GM12878 (cell line): ENCODE measurements at regions not wholly inside any gene's neighbourhood (a gene's known extent, or its start where the extent isn't known, plus 50 kb on each side); places are given as distances from the start of the nearest gene placed in this dataset.

Experiments
- GABPA ChIP-seq: IDR thresholded peaks from 2 replicates; pipeline ENCODE4 v1.6.1; 2014; ENCODE audit warnings: antibody characterized with exemption, low read depth, mild to moderate bottlenecking, inconsistent platforms
- POLR2AphosphoS5 ChIP-seq: IDR thresholded peaks from 2 replicates; pipeline ENCODE4 v1.6.1; 2011; ENCODE audit warnings: mild to moderate bottlenecking, low read length, inconsistent platforms
- TF ChIP-seq, protein P1 (sequence below): fragments of 450-650 bp; formaldehyde crosslinking; IDR thresholded peaks from 2 replicates; pipeline ENCODE4 v1.4.0; 2022; ENCODE audit warnings: mild to moderate bottlenecking, moderate library complexity
- TF ChIP-seq, protein P2 (sequence below): fragments of 450-650 bp; conservative IDR thresholded peaks from 2 replicates; pipeline ENCODE4 v1.6.1; 2017; ENCODE audit warnings: mild to moderate bottlenecking, moderate library complexity
- TF ChIP-seq, protein P3 (sequence below): fragments of 450-650 bp; IDR thresholded peaks from 2 replicates; pipeline ENCODE4 v1.6.1; 2016; ENCODE audit warnings: mild to moderate bottlenecking
- TF ChIP-seq, protein P4 (sequence below): fragments of 450-650 bp; formaldehyde crosslinking; IDR thresholded peaks from 2 replicates; pipeline ENCODE4 v1.4.0; 2020; ENCODE audit warnings: mild to moderate bottlenecking, moderate library complexity

DNA sequence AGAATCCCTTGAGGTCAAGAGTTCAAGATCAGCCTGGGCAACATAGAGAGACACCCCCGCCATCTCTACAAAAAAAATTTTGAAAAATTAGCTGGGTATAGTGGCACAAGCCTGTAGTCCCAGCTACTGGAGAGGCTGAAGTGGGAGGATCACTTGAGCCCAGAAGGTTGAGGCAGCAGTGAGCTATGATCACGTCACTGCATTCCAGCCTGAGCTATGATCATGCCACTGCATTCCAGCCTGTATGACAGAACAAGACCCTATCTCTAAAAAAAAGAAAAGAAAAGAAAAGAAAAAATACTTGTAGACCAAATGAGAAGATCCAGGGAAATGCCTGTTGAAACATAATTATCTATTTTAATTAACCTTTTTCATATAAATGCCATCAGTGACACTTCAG is 93.8 kb upstream of the MDM1 start (continued):
- TF ChIP-seq, protein P1, sequence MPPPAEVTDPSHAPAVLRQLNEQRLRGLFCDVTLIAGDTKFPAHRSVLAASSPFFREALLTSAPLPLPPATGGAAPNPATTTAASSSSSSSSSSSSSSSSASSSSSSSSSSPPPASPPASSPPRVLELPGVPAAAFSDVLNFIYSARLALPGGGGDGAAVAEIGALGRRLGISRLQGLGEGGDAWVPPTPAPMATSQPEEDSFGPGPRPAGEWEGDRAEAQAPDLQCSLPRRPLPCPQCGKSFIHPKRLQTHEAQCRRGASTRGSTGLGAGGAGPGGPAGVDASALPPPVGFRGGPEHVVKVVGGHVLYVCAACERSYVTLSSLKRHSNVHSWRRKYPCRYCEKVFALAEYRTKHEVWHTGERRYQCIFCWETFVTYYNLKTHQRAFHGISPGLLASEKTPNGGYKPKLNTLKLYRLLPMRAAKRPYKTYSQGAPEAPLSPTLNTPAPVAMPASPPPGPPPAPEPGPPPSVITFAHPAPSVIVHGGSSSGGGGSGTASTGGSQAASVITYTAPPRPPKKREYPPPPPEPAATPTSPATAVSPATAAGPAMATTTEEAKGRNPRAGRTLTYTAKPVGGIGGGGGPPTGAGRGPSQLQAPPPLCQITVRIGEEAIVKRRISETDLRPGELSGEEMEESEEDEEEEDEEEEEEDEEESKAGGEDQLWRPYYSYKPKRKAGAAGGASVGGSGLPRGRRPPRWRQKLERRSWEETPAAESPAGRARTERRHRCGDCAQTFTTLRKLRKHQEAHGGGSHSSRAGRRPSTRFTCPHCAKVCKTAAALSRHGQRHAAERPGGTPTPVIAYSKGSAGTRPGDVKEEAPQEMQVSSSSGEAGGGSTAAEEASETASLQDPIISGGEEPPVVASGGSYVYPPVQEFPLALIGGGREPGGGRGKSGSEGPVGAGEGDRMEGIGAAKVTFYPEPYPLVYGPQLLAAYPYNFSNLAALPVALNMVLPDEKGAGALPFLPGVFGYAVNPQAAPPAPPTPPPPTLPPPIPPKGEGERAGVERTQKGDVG (CRISPR knock-in tag), result no peak
- TF ChIP-seq POLR2AphosphoS5 (no peak), GABPA (no peak)
- TF ChIP-seq, protein P2, sequence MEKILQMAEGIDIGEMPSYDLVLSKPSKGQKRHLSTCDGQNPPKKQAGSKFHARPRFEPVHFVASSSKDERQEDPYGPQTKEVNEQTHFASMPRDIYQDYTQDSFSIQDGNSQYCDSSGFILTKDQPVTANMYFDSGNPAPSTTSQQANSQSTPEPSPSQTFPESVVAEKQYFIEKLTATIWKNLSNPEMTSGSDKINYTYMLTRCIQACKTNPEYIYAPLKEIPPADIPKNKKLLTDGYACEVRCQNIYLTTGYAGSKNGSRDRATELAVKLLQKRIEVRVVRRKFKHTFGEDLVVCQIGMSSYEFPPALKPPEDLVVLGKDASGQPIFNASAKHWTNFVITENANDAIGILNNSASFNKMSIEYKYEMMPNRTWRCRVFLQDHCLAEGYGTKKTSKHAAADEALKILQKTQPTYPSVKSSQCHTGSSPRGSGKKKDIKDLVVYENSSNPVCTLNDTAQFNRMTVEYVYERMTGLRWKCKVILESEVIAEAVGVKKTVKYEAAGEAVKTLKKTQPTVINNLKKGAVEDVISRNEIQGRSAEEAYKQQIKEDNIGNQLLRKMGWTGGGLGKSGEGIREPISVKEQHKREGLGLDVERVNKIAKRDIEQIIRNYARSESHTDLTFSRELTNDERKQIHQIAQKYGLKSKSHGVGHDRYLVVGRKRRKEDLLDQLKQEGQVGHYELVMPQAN, result no peak
- TF ChIP-seq, protein P3, sequence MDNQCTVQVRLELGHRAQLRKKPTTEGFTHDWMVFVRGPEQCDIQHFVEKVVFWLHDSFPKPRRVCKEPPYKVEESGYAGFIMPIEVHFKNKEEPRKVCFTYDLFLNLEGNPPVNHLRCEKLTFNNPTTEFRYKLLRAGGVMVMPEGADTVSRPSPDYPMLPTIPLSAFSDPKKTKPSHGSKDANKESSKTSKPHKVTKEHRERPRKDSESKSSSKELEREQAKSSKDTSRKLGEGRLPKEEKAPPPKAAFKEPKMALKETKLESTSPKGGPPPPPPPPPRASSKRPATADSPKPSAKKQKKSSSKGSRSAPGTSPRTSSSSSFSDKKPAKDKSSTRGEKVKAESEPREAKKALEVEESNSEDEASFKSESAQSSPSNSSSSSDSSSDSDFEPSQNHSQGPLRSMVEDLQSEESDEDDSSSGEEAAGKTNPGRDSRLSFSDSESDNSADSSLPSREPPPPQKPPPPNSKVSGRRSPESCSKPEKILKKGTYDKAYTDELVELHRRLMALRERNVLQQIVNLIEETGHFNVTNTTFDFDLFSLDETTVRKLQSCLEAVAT, result no peak
- TF ChIP-seq, protein P4, sequence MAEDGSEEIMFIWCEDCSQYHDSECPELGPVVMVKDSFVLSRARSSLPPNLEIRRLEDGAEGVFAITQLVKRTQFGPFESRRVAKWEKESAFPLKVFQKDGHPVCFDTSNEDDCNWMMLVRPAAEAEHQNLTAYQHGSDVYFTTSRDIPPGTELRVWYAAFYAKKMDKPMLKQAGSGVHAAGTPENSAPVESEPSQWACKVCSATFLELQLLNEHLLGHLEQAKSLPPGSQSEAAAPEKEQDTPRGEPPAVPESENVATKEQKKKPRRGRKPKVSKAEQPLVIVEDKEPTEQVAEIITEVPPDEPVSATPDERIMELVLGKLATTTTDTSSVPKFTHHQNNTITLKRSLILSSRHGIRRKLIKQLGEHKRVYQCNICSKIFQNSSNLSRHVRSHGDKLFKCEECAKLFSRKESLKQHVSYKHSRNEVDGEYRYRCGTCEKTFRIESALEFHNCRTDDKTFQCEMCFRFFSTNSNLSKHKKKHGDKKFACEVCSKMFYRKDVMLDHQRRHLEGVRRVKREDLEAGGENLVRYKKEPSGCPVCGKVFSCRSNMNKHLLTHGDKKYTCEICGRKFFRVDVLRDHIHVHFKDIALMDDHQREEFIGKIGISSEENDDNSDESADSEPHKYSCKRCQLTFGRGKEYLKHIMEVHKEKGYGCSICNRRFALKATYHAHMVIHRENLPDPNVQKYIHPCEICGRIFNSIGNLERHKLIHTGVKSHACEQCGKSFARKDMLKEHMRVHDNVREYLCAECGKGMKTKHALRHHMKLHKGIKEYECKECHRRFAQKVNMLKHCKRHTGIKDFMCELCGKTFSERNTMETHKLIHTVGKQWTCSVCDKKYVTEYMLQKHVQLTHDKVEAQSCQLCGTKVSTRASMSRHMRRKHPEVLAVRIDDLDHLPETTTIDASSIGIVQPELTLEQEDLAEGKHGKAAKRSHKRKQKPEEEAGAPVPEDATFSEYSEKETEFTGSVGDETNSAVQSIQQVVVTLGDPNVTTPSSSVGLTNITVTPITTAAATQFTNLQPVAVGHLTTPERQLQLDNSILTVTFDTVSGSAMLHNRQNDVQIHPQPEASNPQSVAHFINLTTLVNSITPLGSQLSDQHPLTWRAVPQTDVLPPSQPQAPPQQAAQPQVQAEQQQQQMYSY (CRISPR knock-in tag), result no peak
